PC-9 (cell line): ENCODE measurements at regions not wholly inside any gene's neighbourhood (a gene's known extent, or its start where the extent isn't known, plus 50 kb on each side); places are given as distances from the start of the nearest gene placed in this dataset.
"Not testable (repeated sequence)": the region's sequence is repeated elsewhere in the genome, so short reads cannot be mapped to it uniquely, and the experiment has no call there.

Experiments used
- BruUV-seq: library from RNA; stranded (reverse); fragments of 400-500 nt; replicated peaks from 2 replicates; lab custom pipeline; 2021; lab: Mats Ljungman, UMichigan
- CTCF ChIA-PET: fragments of 300-600 bp; sonication (Branson Sonifier 250); formaldehyde crosslinking; loops from one replicate; lab custom pipeline; 2022; ENCODE audit warnings: antibody characterized with exemption; lab: Charles Lee
- POLR2A ChIA-PET: fragments of 300-600 bp; sonication (Branson Sonifier 250); formaldehyde crosslinking; loops from one replicate; lab custom pipeline; 2022; ENCODE audit warnings: antibody characterized with exemption; ENCODE audit not compliant: unreplicated experiment; lab: Charles Lee
- DNase-seq, 2 experiments: peaks; one replicate each; pipeline versions ENCODE4 v3.0.0 to v3.0.0-alpha.2; 2015 to 2022; ENCODE audit warnings: mixed read lengths in 1 of 2
- H2AFZ ChIP-seq: fragments of 200-600 bp; sonication (generic); 2 replicates; pipeline ENCODE4 v1.8.1; 2017; ENCODE audit warnings: antibody characterized with exemption
- H3F3A ChIP-seq: fragments of 200-600 bp; sonication (generic); 2 replicates; pipeline ENCODE4 v1.8.1; 2017; ENCODE audit warnings: antibody characterized with exemption, mild to moderate bottlenecking, low read depth; ENCODE audit not compliant: insufficient read depth
- H3K27ac ChIP-seq: fragments of 200-600 bp; sonication (generic); 2 replicates; pipeline ENCODE4 v1.6.1; 2016; ENCODE audit warnings: mixed run types
- H3K27me3 ChIP-seq: fragments of 200-600 bp; sonication (generic); 2 replicates; pipeline ENCODE4 v1.6.1; 2016; ENCODE audit warnings: low read depth, mixed run types; ENCODE audit not compliant: insufficient read depth
- H3K36me3 ChIP-seq: fragments of 200-600 bp; sonication (generic); 2 replicates; pipeline ENCODE4 v1.6.1; 2016; ENCODE audit warnings: low read depth, mixed run types
- H3K4me1 ChIP-seq: fragments of 200-600 bp; sonication (generic); replicated peaks from 2 replicates; pipeline ENCODE4 v1.6.1; 2016; ENCODE audit warnings: mixed run types; ENCODE audit not compliant: insufficient read depth
- H3K4me2 ChIP-seq: fragments of 200-600 bp; sonication (generic); 2 replicates; pipeline ENCODE4 v1.6.1; 2017; ENCODE audit warnings: mixed run types
- H3K4me3 ChIP-seq: fragments of 200-600 bp; sonication (generic); 2 replicates; pipeline ENCODE4 v1.6.1; 2016; ENCODE audit warnings: mixed run types
- H3K79me2 ChIP-seq: fragments of 200-600 bp; sonication (generic); 2 replicates; pipeline ENCODE4 v1.6.1; 2017; ENCODE audit warnings: low read depth, mixed run types
- H3K9me2 ChIP-seq: fragments of 200-600 bp; sonication (generic); 2 replicates; pipeline ENCODE4 v1.8.1; 2017; ENCODE audit warnings: mild to moderate bottlenecking; ENCODE audit not compliant: insufficient read depth
- H3K9me3 ChIP-seq: fragments of 200-600 bp; sonication (generic); 2 replicates; pipeline ENCODE4 v1.8.1; 2016; ENCODE audit warnings: low read depth; ENCODE audit not compliant: insufficient read depth
- H4K20me1 ChIP-seq: fragments of 200-600 bp; sonication (generic); 2 replicates; pipeline ENCODE4 v1.8.1; 2017; ENCODE audit not compliant: insufficient read depth
- CTCF ChIP-seq: fragments of 200-600 bp; sonication (generic); conservative IDR thresholded peaks from 2 replicates; pipeline ENCODE4 v1.6.1; 2017; ENCODE audit warnings: mixed run types, antibody characterized with exemption, mild to moderate bottlenecking, moderate library complexity
- EZH2 ChIP-seq: fragments of 200-600 bp; sonication (generic); IDR thresholded peaks from 2 replicates; pipeline ENCODE4 v1.8.0; 2017; ENCODE audit warnings: antibody characterized with exemption, low read depth
- intact Hi-C: fragments of 100-400 bp; cut with micrococcal nuclease; formaldehyde crosslinking; loops from one replicate; pipeline ENCODE4 v1.10.0; 2022; ENCODE audit not compliant: unreplicated experiment

GRCh38 chr16:31718998-31719397 lies 154.6 kb upstream of the ZNF267 start:
- H3F3A ChIP-seq: no peaks in the 10 kb centered on the region; the same call in 1 of the 2 replicates
- H2AFZ ChIP-seq: no peak overlapping the region
- peaks cover 10% of the 10 kb centered on the region for H3K4me1 ChIP-seq
- peaks cover 34% of the 10 kb centered on the region for H3K79me2 ChIP-seq
- intact Hi-C loops: loop anchor here (10.0 kb wide), 1 partner anchor 156 kb away; the partner anchor contains the start of gene ZNF267
- no peaks in the 10 kb centered on the region for H3K9me3 ChIP-seq
- H3K9me2 ChIP-seq: no peaks in the 10 kb centered on the region
- ChIA-PET CTCF (no interaction called here), POLR2A (no interaction called here)
- H3K4me2 ChIP-seq: no peak overlapping the region
- H4K20me1 ChIP-seq: no peaks in the 10 kb centered on the region
- TF ChIP-seq CTCF (no peak), EZH2 (no peak)
- no peak overlapping the region for H3K27ac ChIP-seq
- H3K4me3 ChIP-seq: no peak overlapping the region
- no peaks in the 10 kb centered on the region for H3K36me3 ChIP-seq
- H3K27me3 ChIP-seq: no peaks in the 10 kb centered on the region
- DNase-seq: no peak
- no TSS peak for BruUV-seq

- DNase-seq: no peak
- Histone ChIP-seq H3K27ac (no peak overlapping the region), H3K79me2 (no peaks in the 10 kb centered on the region), H3F3A (no peaks in the 10 kb centered on the region), H3K9me3 (no peaks in the 10 kb centered on the region), H3K4me2 (no peak overlapping the region), H3K4me3 (no peak overlapping the region), H4K20me1 (no peaks in the 10 kb centered on the region), H3K9me2 (no peaks in the 10 kb centered on the region), H2AFZ (no peak overlapping the region), H3K27me3 (no peaks in the 10 kb centered on the region), H3K4me1 (no peaks in the 10 kb centered on the region), H3K36me3 (peaks cover 22% of the 10 kb centered on the region; the same call in 1 of the 2 replicates)
- BruUV-seq: no TSS peak
- intact Hi-C loops: no loop called here
- POLR2A ChIA-PET: interaction anchor here (0.7 kb wide), 1 partner anchor 15 kb away, joined by 4 read pairs; a partner anchor contains a TSS
- TF ChIP-seq CTCF (no peak), EZH2 (no peak)
- CTCF ChIA-PET: no interaction called here
Observed at GRCh38 chr16:31727553-31727952, 146.1 kb upstream of the ZNF267 start.

- Histone ChIP-seq H3K4me1 (no peaks in the 10 kb centered on the region), H3K79me2 (no peaks in the 10 kb centered on the region), H3K4me3 (no peak overlapping the region), H3K27me3 (no peaks in the 10 kb centered on the region), H3F3A (no peaks in the 10 kb centered on the region), H3K36me3 (peaks cover 40% of the 10 kb centered on the region), H3K9me2 (no peaks in the 10 kb centered on the region), H2AFZ (no peak overlapping the region), H3K4me2 (no peak overlapping the region), H4K20me1 (no peaks in the 10 kb centered on the region), H3K27ac (no peak overlapping the region), H3K9me3 (peaks cover 31% of the 10 kb centered on the region; the same call in 1 of the 2 replicates)
- no peak for DNase-seq
- ChIA-PET CTCF (no interaction called here), POLR2A (no interaction called here)
- intact Hi-C loops: no loop called here
- BruUV-seq: no TSS peak
- TF ChIP-seq EZH2 (no peak), CTCF (no peak)
Observed at GRCh38 chr16:31734265-31734664, 139.3 kb upstream of the ZNF267 start.

- H2AFZ ChIP-seq, DNase-seq, H4K20me1 ChIP-seq, BruUV-seq, H3K4me3 ChIP-seq, H3K27me3 ChIP-seq, CTCF ChIA-PET, H3K4me1 ChIP-seq, H3K4me2 ChIP-seq, H3K9me2 ChIP-seq, H3F3A ChIP-seq, POLR2A ChIA-PET, intact Hi-C loops, H3K79me2 ChIP-seq, H3K27ac ChIP-seq: not testable (repeated sequence)
- peaks cover 81% of the 10 kb centered on the region for H3K9me3 ChIP-seq
- peaks cover 31% of the 10 kb centered on the region; the same call in 1 of the 2 replicates for H3K36me3 ChIP-seq
Observed at GRCh38 chr16:31745098-31745497, 128.5 kb upstream of the ZNF267 start.
